Fibroblast of the conjunctiva (primary cell): ENCODE measurements at regions not wholly inside any gene's neighbourhood (a gene's known extent, or its start where the extent isn't known, plus 50 kb on each side); places are given as distances from the start of the nearest gene placed in this dataset.

Experiments
- DNase-seq: peaks from one replicate; pipeline ENCODE4 v3.0.0-alpha.2; 2010; ENCODE audit warnings: low read depth

- DNase-seq, result no peak
Observed at GRCh38 chr13:50358231-50359040, 343.2 kb downstream of the KCNRG start.

DNA sequence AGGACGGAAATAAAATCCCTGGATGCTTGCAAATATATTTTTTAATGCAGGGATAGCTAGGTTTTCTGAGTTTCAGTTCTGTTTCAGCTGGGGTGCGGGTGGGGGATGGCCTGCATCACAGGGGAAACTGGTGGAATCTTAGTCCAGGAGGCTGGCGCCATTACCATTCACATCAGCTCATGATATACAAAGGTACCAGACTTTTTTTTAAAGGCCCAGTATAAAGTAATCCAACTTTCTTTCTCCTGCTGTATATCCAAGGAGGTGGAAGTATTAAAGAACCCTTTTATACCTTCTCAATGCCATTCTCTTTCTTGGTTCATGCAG lies 343.8 kb downstream of the KCNRG start:
- no peak for DNase-seq

GRCh38 chr13:50359779-50360178 lies 344.5 kb downstream of the KCNRG start:
- DNase-seq, result no peak

- no peak for DNase-seq
Observed at GRCh38 chr13:50360637-50361036, 345.4 kb downstream of the KCNRG start.

DNA sequence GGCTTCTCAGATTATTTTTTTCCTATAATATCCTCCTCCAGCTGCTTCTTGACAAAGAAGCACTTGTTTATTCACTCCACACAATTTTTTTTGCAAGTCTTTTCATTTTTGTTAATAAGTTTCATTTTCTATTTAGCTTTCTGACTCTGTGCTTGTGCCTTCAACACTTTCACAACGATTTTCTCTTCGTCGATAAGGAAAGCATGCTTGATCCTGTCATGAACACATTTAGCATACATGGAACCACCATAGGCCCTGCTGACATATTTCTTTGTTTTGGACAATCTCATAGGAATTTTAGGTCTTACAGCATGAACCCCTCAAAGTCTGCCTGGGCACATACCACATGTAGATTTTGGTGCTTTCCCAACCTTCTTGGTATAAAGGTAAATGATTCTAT lies 346.0 kb downstream of the KCNRG start:
- no peak for DNase-seq

DNA sequence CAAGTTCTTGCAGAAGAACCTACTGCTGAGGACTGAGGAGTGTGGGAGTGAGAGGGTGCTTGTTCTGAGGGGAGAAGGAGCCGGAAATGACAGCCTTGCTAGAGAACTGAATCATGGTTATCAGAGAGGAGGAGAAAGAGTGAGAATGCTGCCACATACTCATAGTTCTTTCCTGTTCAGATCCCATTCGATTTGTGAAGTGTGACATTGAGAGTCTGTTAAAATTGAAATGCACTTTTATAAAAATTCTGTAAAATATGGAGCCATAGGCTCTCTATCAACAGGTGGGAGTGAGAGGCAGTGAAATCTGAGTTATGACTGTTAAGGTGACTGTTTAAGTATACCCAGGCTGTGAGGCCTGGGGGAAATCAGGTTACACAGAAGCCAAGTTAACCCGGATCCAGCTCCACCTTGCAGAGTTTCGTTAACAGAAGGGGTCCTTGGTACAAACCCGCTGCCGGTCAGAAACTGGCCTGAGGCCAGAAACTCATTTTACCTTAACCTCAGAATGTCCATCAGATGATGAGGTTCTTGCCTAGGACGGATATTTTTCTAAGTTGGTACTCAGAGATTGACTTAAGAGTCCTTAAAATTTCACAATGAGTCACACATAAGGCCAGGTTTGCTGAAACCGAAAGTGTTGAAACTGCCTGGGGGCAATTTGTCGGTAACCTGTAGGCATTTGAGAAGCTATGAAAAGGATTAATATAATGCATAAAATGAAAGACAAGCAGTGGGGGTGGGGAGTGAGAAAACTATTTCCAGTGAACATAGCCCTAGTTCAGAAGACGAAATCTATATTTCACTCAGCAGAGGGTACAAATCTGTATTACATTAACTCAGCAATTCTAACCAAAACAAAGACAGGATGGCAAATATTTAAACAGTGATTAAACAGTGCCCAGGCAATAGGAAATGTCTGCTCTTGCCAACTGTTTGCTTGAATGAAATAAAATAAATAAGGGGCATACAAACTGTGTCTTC lies 350.5 kb downstream of the KCNRG start:
- no peak for DNase-seq

DNA sequence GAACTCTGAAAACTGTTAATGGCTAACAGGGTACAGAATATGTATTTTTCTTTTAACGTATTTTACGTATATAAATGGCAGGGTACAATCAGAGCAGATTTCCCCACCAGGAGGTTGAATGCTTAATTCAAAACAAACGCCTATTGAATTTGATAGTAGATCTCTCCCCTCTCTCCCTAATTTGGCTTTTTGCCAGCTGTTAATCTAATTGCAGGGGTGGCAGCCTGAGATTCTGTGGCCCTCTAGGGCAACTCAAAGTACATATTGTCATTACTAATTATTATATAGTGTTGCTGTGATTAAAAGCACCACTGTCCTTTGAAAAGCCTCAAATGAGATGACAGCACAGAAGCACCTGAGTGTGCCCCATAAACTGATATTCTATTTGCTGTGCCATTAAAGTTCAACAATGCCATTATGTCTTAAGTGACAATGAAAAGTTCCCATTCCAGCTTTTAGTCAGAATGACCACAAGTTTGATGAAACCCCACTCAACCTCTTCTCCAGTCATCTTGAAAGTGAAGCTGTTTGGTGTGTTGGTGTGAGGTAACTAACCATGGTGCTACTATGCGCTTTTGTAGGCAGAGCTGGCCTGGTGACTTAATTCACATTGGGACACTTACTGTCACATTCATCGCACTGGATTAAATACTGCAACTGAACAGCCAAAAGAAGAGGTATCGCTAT lies 351.4 kb downstream of the KCNRG start:
- DNase-seq, result no peak

DNA sequence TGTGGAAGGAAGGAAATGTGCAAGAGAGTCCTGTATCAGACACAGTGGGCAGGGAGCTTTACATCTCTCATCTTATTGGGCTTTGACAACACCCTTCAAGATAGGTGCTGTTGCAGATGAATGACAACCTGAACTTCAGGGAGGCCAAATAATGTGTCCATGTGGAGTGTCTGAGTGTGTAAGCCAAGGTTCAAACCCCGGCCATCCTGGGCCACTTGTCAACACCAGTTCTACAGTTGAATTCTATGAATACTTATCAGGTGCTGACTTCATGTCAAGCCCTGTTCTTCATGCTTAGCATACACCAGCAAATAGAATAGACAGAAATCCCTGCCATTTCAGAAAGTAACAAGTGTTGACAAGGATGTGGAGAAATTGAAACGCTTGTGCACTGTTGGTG lies 354.4 kb downstream of the KCNRG start:
- DNase-seq, result no peak

DNA sequence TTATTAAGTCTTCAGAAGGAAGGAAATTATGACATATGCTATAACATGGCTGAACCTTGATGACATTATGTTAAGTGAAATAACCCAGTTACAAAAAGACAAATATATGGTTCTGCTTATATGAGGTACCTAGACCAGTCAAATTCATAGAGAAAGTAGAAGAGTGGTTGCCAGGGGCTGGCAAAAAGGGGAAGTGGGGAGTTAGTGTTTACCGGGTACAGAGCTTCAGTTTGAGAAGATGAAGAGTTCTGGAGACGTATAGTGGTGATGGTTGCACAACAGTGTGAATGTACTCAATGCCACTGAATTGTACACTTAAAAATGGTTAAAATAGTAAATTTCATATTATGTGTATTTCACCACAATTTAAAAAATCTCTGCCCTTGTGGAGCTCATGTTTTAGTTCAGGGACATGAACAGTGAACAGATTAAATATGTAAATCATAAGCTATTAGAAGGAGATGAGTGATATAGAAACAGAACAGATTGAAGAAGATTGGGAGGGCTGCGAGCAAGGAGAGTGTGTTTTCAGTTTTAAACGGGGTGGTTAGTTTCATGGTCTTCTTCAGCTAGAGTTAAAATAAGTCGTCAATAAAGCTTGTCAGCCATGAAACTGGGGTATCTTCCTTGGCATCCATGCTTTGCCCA lies 355.2 kb downstream of the KCNRG start:
- DNase-seq, result no peak

DNA sequence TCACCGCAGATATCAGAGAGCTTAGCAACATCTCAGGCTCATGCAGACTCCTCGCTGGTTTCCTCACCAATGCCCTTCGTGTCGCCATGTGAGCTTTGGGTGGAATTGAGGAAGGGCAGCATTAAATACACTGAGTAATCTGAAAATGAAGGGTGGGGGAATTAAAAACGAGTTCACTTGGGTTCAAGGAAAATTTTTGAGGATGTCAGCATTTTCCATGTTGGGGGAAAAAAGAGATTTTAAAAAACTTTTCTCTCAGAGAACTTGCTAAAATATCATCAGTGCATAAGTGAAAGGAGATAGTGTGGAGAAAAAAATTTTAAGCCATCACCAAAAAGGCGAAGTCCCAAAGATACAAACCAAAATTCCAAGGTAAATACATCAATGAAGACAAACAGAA lies 359.3 kb downstream of the KCNRG start:
- DNase-seq, result no peak

GRCh38 chr13:50375792-50376191 lies 360.5 kb downstream of the KCNRG start:
- DNase-seq, result no peak

DNA sequence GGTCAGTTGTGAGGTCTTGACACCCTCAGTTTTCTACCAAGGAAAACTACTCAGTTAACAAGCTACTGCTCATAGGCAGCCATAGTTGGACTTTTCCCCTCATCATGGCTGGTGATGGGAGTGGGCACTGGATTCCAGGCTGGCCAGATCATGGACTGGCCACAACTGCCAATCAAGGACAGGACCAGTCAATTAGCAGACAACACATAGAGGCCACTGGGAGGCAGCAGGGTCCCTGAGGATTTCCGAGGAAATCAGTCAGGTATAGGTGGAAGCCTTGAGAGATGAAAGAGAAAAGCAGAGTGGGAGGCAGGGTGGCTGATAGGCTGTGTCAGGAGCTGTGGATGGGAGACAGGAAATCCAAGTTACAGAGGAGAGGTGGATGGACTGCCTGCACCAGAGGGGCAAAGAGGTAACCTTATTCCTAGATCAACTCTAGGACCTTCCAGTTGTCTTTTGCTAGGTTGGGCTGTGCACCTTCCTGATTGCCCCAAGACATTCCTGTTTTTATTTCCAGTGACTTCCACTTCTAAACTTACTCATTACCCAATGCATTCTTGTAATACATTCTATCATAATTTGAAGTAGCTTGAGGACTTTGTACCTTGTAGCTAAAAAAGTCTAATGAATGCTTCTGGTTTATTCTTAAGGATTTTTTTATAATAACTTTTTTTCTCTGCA lies 361.8 kb downstream of the KCNRG start:
- DNase-seq, result no peak

GRCh38 chr13:50377726-50378270 lies 362.6 kb downstream of the KCNRG start:
- DNase-seq, result no peak

DNA sequence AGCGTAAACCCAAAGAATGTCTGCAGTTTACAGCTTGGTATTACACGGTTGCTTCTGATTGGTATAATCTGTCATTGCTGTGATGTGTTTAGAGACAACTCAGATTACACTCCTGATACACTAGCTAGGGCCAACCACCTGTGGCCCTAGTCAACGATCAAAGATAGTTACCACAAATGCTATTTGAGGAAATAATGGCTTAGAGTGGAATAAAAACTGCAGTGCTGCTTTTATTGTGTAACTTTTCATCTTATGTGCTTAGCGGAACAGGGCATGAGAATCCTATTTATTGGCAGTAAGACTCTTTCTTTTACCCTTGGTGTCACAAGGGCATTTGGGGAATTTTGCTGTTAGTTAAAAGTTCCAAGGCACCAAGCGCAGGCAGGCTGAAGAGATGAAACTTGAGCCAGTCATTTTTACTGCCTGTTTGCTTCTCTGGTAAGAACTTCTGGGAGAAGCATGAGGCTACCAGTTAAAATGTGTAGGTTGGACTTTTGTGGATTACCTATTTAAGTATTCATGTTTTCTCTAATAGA lies 363.3 kb downstream of the KCNRG start:
- DNase-seq, result no peak

- DNase-seq, result no peak
Observed at GRCh38 chr13:50379584-50379983, 364.3 kb downstream of the KCNRG start.

- no peak for DNase-seq
Observed at GRCh38 chr13:50380905-50381304, 365.7 kb downstream of the KCNRG start.

DNA sequence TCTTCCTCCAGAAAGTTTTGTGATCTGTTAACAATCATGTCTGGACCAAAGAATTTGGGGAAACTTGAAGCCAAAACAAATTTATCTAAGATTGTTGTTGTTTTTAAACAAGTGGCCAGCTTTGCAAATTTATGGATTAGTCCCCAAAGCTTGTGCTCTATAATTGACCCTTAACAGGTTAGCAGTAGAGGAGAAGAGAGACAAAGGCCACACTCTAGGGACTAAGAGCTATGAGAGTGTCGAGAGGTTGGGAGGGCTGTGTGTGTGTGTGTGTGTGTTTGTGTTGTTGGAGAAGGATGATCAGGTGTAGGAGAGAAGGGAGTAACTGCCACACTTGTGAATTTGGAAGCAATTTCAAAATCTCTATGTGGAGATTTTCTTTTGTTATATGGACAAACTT lies 367.3 kb downstream of the KCNRG start:
- DNase-seq, result no peak

DNA sequence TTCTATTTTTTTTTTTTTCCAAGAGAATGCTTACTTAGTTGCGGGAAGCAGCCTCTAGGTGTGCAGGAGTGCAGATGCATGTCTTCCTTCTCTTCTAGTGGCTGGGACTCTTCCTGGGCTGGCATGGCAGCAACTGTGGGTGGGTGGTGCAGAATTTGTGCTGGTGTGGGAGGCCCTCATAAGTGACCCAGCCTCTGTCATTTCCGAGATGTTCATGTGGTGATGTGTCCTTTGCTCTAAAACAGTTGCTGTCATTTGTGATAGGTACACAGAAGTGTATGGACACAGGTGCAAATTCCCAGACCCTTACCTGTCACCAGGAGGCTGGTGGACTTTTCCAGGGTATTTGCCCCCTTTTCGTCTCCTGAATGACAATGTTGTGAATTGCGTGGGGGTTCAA lies 367.7 kb downstream of the KCNRG start:
- no peak for DNase-seq

GRCh38 chr13:50384724-50385123 lies 369.5 kb downstream of the KCNRG start:
- DNase-seq, result no peak

GRCh38 chr13:50386541-50387050 lies 371.4 kb downstream of the KCNRG start:
- no peak for DNase-seq
